ENCODE measurements at regions not wholly inside any gene's neighbourhood (a gene's known extent, or its start where the extent isn't known, plus 50 kb on each side); places are given as distances from the start of the nearest gene placed in this dataset.

DNA sequence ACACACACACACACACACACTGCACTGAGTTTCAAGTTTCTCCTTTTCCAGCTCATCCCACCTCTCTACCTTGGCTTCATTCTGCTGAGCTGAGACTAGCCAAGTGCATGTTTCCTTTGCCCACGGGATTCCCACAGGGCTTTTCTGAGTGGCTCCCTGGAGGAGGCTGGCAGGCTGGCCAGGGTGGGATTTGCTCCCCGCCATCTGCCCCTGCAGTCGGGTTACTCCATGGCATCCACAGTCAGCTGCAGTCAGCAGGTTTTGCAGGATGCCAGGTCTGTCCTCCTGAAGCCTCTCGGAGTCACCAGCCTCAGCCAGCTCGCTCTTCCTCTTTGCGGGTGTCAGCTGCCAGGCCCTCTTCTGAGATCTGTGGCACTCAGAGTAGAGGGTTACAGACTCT is 783.7 kb upstream of the SOX11 start:
- TF ChIP-seq YY1 (IDR thresholded peaks at IDR 0.05; ENCODE audit: insufficient read depth, insufficient read length) (no peak), SUZ12 (IDR thresholded peaks at IDR 0.05; ENCODE audit: extremely low read depth, insufficient read depth, insufficient read length) (no peak)
